ENCODE measurements at regions not wholly inside any gene's neighbourhood (a gene's known extent, or its start where the extent isn't known, plus 50 kb on each side); places are given as distances from the start of the nearest gene placed in this dataset.

DNA sequence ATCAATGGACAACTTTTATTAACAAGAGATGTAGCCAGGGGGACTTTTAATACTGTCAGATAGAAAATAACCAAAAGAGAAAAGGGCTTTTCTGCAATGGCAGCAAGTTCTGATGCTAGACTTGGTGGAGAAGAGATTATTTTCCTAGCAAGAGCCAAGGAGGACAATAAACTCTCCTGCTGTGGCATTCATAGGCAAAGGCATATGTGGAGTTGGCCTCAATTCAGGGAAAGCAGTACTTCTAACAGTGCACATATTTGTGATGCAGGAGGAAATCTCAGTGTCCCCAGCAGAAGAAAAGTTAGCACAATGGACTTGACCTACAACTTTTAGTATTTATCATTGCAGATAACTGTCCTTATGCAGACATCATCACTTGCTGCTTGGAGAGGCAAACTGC is 75.1 kb upstream of the GRIK1 start:
- Mint-ChIP-seq H3K4me1 (no peaks in the 10 kb centered on the region), H3K27me3 (ENCODE audit: low read depth, poor library complexity) (no peaks in the 10 kb centered on the region), H3K4me3 (no peak overlapping the region), H3K27ac (no peak overlapping the region), H3K36me3 (ENCODE audit: low read depth) (peaks cover 6% of the 10 kb centered on the region), H3K9me3 (peaks cover 16% of the 10 kb centered on the region)
- DNase-seq, result no peak
- TF ChIP-seq, protein P1, sequence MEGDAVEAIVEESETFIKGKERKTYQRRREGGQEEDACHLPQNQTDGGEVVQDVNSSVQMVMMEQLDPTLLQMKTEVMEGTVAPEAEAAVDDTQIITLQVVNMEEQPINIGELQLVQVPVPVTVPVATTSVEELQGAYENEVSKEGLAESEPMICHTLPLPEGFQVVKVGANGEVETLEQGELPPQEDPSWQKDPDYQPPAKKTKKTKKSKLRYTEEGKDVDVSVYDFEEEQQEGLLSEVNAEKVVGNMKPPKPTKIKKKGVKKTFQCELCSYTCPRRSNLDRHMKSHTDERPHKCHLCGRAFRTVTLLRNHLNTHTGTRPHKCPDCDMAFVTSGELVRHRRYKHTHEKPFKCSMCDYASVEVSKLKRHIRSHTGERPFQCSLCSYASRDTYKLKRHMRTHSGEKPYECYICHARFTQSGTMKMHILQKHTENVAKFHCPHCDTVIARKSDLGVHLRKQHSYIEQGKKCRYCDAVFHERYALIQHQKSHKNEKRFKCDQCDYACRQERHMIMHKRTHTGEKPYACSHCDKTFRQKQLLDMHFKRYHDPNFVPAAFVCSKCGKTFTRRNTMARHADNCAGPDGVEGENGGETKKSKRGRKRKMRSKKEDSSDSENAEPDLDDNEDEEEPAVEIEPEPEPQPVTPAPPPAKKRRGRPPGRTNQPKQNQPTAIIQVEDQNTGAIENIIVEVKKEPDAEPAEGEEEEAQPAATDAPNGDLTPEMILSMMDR (IDR thresholded peaks at IDR 0.05), result no peak

DNA sequence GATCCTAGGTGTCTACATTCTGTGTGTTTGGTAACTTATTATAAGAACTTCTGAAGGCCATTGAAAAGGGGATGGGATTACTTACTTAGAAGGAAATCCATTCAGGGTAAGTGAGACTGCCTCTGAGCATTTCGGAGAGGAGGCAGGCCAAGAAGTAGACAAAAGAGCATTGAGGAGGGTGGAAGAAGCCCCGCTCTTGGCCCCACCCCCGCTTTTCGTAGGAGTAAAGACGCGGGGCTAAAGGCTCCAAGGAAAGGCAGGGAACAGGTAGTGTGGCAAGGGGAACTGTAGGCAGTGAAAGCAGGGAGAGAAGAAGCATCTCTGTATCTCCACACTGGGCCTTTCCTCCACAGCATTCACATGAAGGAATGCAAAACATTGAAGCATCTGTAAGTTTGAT is 51.8 kb upstream of the GRIK1 start:
- Mint-ChIP-seq H3K27ac (no peak overlapping the region), H3K36me3 (ENCODE audit: low read depth) (no peaks in the 10 kb centered on the region), H3K4me1 (no peaks in the 10 kb centered on the region), H3K4me3 (no peak overlapping the region), H3K9me3 (no peaks in the 10 kb centered on the region), H3K27me3 (ENCODE audit: low read depth, poor library complexity) (peaks cover 5% of the 10 kb centered on the region)
- DNase-seq, result no peak
- TF ChIP-seq, protein P1 (IDR thresholded peaks at IDR 0.05), result no peak

DNA sequence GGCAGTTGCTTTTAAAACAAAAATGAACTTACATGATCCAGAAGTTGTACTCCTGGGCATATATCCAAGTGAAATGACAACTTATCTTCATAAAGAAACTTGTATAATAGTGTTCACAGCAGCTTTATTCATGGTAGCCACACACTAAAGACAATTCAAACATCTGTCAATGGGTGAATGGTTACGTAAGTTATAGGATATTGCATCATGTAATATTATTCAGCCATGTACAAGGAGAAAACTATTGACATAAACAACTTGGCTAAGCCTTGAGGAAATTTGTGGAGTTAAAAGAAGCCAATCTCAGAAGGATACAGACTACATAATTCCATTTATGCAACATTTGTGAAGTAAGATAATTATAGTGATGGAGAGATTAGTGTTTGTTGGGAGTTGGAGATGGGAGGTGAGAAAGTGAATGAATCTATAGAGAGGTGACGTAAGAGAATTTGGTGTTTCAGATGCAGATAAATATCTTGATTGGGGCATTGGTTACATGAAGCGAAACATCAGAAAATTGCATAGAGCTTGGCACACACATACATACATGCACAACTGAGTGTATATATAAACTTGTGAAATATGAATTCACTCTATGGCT is 49.9 kb upstream of the GRIK1 start:
- Mint-ChIP-seq H3K9me3 (no peaks in the 10 kb centered on the region), H3K27ac (no peak overlapping the region), H3K4me3 (no peak overlapping the region), H3K36me3 (ENCODE audit: low read depth) (no peaks in the 10 kb centered on the region), H3K4me1 (no peaks in the 10 kb centered on the region), H3K27me3 (ENCODE audit: low read depth, poor library complexity) (peaks cover 5% of the 10 kb centered on the region)
- no peak for DNase-seq
- TF ChIP-seq, protein P1 (IDR thresholded peaks at IDR 0.05), result no peak
